ENCODE measurements at regions not wholly inside any gene's neighbourhood (a gene's known extent, or its start where the extent isn't known, plus 50 kb on each side); places are given as distances from the start of the nearest gene placed in this dataset.

- no peak overlapping the region for H3K4me3 ChIP-seq (ENCODE audit: low read depth, low read length)
- no peak for DNase-seq (ENCODE audit: low read depth)
- no peaks in the 10 kb centered on the region for H3K36me3 ChIP-seq (ENCODE audit: control insufficient read depth, insufficient read depth, low read length)
- no peak for FAIRE-seq
- no peak for TF ChIP-seq CTCF (IDR thresholded peaks at IDR 0.05; ENCODE audit: insufficient read depth, low read length, severe bottlenecking)
- no peaks in the 10 kb centered on the region for H3K27me3 ChIP-seq (ENCODE audit: control insufficient read depth, insufficient read depth, low read length)
These were observed 210.1 kb upstream of the APCDD1 start for GRCh38 chr18:10244341-10244740.

GRCh38 chr18:10245031-10245845 lies 209.2 kb upstream of the APCDD1 start:
- Histone ChIP-seq H3K27me3 (ENCODE audit: control insufficient read depth, insufficient read depth, low read length) (no peaks in the 10 kb centered on the region), H3K36me3 (ENCODE audit: control insufficient read depth, insufficient read depth, low read length) (no peaks in the 10 kb centered on the region), H3K4me3 (ENCODE audit: low read depth, low read length) (no peak overlapping the region)
- TF ChIP-seq CTCF (IDR thresholded peaks at IDR 0.05; ENCODE audit: insufficient read depth, low read length, severe bottlenecking), result no peak
- DNase-seq (ENCODE audit: low read depth) (no peak), FAIRE-seq (no peak)

GRCh38 chr18:10245846-10246175 lies 208.6 kb upstream of the APCDD1 start:
- FAIRE-seq, result no peak
- no peak for DNase-seq (ENCODE audit: low read depth)
- Histone ChIP-seq H3K4me3 (ENCODE audit: low read depth, low read length) (no peak overlapping the region), H3K27me3 (ENCODE audit: control insufficient read depth, insufficient read depth, low read length) (no peaks in the 10 kb centered on the region), H3K36me3 (ENCODE audit: control insufficient read depth, insufficient read depth, low read length) (no peaks in the 10 kb centered on the region)
- TF ChIP-seq CTCF (IDR thresholded peaks at IDR 0.05; ENCODE audit: insufficient read depth, low read length, severe bottlenecking), result no peak

GRCh38 chr18:10247021-10247741 lies 207.3 kb upstream of the APCDD1 start:
- no peak for FAIRE-seq
- H3K4me3 ChIP-seq (ENCODE audit: low read depth, low read length), result no peak overlapping the region

GRCh38 chr18:10247742-10248082 lies 206.7 kb upstream of the APCDD1 start:
- Histone ChIP-seq H3K4me3 (ENCODE audit: low read depth, low read length) (no peak overlapping the region), H3K36me3 (ENCODE audit: control insufficient read depth, insufficient read depth, low read length) (no peaks in the 10 kb centered on the region), H3K27me3 (ENCODE audit: control insufficient read depth, insufficient read depth, low read length) (no peaks in the 10 kb centered on the region)
- no peak for TF ChIP-seq CTCF (IDR thresholded peaks at IDR 0.05; ENCODE audit: insufficient read depth, low read length, severe bottlenecking)
- no peak for DNase-seq (ENCODE audit: low read depth)
- no peak for FAIRE-seq

More at GRCh38 chr18:10247021-10247741, 207.3 kb upstream of the APCDD1 start:
- no peak for TF ChIP-seq CTCF (IDR thresholded peaks at IDR 0.05; ENCODE audit: insufficient read depth, low read length, severe bottlenecking)
- no peak for DNase-seq (ENCODE audit: low read depth)
- Histone ChIP-seq H3K36me3 (ENCODE audit: control insufficient read depth, insufficient read depth, low read length) (no peaks in the 10 kb centered on the region), H3K27me3 (ENCODE audit: control insufficient read depth, insufficient read depth, low read length) (no peaks in the 10 kb centered on the region)

Measured in bronchial epithelial cell (primary cell).